Stimulated activated CD8-positive, alpha-beta memory T cell treated with anti-CD3 and anti-CD28 coated beads, Interleukin-12 subunit alpha, Interleukin-12 subunit beta, amount 100 ng/mL, for 24 hours (primary cell): ENCODE measurements at regions not wholly inside any gene's neighbourhood (a gene's known extent, or its start where the extent isn't known, plus 50 kb on each side); places are given as distances from the start of the nearest gene placed in this dataset.

Source experiments
- DNase-seq: peaks from one replicate; pipeline ENCODE4 v3.0.0-alpha.2; 2020; ENCODE audit errors: extremely low read depth

GRCh38 chr21:31500071-31500470, 156.0 kb upstream of the TIAM1 start:
- no peak for DNase-seq

GRCh38 chr21:31498985-31499384, 154.9 kb upstream of the TIAM1 start:
- DNase-seq: no peak

- DNase-seq: no peak
Measured at GRCh38 chr21:31497914-31498313, 153.9 kb upstream of the TIAM1 start.

GRCh38 chr21:31493350-31493880, 149.4 kb upstream of the TIAM1 start:
- no peak for DNase-seq

GRCh38 chr21:31491617-31492016, 147.6 kb upstream of the TIAM1 start:
- DNase-seq: no peak

- DNase-seq: no peak
Measured at GRCh38 chr21:31490443-31490842, 146.4 kb upstream of the TIAM1 start.

- DNase-seq: no peak
Measured at GRCh38 chr21:31489726-31490125, 145.7 kb upstream of the TIAM1 start.

GRCh38 chr21:31489014-31489413, 145.0 kb upstream of the TIAM1 start:
- no peak for DNase-seq

GRCh38 chr21:31484219-31484618, 140.2 kb upstream of the TIAM1 start:
- DNase-seq: no peak

GRCh38 chr21:31483146-31483545, 139.1 kb upstream of the TIAM1 start:
- no peak for DNase-seq

GRCh38 chr21:31482460-31482859, 138.4 kb upstream of the TIAM1 start:
- no peak for DNase-seq

- no peak for DNase-seq
Measured at GRCh38 chr21:31480228-31480627, 136.2 kb upstream of the TIAM1 start.

GRCh38 chr21:31479714-31480113, 135.7 kb upstream of the TIAM1 start:
- no peak for DNase-seq

- no peak for DNase-seq
Measured at GRCh38 chr21:31479222-31479621, 135.2 kb upstream of the TIAM1 start.

GRCh38 chr21:31476263-31477022, 132.4 kb upstream of the TIAM1 start:
- no peak for DNase-seq

- no peak for DNase-seq
Measured at GRCh38 chr21:31475223-31475622, 131.2 kb upstream of the TIAM1 start.

- DNase-seq: no peak
Measured at GRCh38 chr21:31473685-31474345, 129.8 kb upstream of the TIAM1 start.

- DNase-seq: no peak
Measured at GRCh38 chr21:31471865-31472264, 127.8 kb upstream of the TIAM1 start.

GRCh38 chr21:31470896-31471694, 127.0 kb upstream of the TIAM1 start:
- no peak for DNase-seq

- no peak for DNase-seq
Measured at GRCh38 chr21:31460980-31461379, 116.9 kb upstream of the TIAM1 start.

GRCh38 chr21:31459457-31459856, 115.4 kb upstream of the TIAM1 start:
- DNase-seq: no peak

GRCh38 chr21:31457675-31458074, 113.6 kb upstream of the TIAM1 start:
- DNase-seq: no peak
